ENCODE measurements at regions not wholly inside any gene's neighbourhood (a gene's known extent, or its start where the extent isn't known, plus 50 kb on each side); places are given as distances from the start of the nearest gene placed in this dataset.

GRCh38 chr10:16105082-16105481, 244.8 kb upstream of the MINDY3 start:
- WGBS (ENCODE audit: insufficient coverage, insufficient replicate concordance, low lambda C conversion rate, missing lambda C conversion rate): 57% methylated on average over 3 of the region's 3 CpGs

More at GRCh38 chr10:16105082-16105481, 244.8 kb upstream of the MINDY3 start:
- in situ Hi-C loops (cut with MboI) (no loop called here), intact Hi-C loops (cut with micrococcal nuclease; ENCODE audit: unreplicated experiment) (no loop called here)
- no peak overlapping the region for H3K4me3 ChIP-seq
- H3K27ac ChIP-seq (ENCODE audit: control insufficient read depth, insufficient read depth): no peak overlapping the region
- H4K20me1 ChIP-seq (ENCODE audit: control insufficient read depth, insufficient read depth): no peaks in the 10 kb centered on the region
- H3K4me1 ChIP-seq (ENCODE audit: control insufficient read depth, insufficient read depth, low read length): no peaks in the 10 kb centered on the region
- ATAC-seq (no peak), DNase-seq (ENCODE audit: low read depth, low spot score) (no peak), FAIRE-seq (no peak)
- no peaks in the 10 kb centered on the region for H3K79me2 ChIP-seq (ENCODE audit: control insufficient read depth, insufficient read depth, low read length)
- TF ChIP-seq ETV6 (conservative IDR thresholded peaks at IDR 0.05 in 1 of 2, IDR thresholded peaks at IDR 0.05 in 1 of 2; ENCODE audit: borderline replicate concordance in 1 of 2, low read depth in 1 of 2) (no peak), SUPT20H (IDR thresholded peaks at IDR 0.05; ENCODE audit: borderline replicate concordance, control insufficient read depth, low read depth, low read length) (no peak), RCOR1 (conservative IDR thresholded peaks at IDR 0.05; ENCODE audit: low read depth, low read length) (no peak), GATAD2B (conservative IDR thresholded peaks at IDR 0.05; ENCODE audit: low read depth) (no peak), CBX3 (IDR thresholded peaks at IDR 0.05; ENCODE audit: borderline replicate concordance, low read depth) (no peak), CBFB (IDR thresholded peaks at IDR 0.05; ENCODE audit: low read depth) (no peak)
- TF ChIP-seq, protein P1, sequence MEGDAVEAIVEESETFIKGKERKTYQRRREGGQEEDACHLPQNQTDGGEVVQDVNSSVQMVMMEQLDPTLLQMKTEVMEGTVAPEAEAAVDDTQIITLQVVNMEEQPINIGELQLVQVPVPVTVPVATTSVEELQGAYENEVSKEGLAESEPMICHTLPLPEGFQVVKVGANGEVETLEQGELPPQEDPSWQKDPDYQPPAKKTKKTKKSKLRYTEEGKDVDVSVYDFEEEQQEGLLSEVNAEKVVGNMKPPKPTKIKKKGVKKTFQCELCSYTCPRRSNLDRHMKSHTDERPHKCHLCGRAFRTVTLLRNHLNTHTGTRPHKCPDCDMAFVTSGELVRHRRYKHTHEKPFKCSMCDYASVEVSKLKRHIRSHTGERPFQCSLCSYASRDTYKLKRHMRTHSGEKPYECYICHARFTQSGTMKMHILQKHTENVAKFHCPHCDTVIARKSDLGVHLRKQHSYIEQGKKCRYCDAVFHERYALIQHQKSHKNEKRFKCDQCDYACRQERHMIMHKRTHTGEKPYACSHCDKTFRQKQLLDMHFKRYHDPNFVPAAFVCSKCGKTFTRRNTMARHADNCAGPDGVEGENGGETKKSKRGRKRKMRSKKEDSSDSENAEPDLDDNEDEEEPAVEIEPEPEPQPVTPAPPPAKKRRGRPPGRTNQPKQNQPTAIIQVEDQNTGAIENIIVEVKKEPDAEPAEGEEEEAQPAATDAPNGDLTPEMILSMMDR (IDR thresholded peaks at IDR 0.05 in 2 of 3, conservative IDR thresholded peaks at IDR 0.05 in 1 of 3; ENCODE audit: control insufficient read depth in 2 of 3, extremely low read depth in 1 of 3, insufficient read depth in 1 of 3, low read depth in 3 of 3, low read length in 3 of 3): no peak
- no peaks in the 10 kb centered on the region for H3K36me3 ChIP-seq (ENCODE audit: control insufficient read depth in 2 of 2, insufficient read depth in 2 of 2, low read length in 1 of 2)
- ChIA-PET SMC1A (ENCODE audit: uncharacterized antibody, unreplicated experiment) (no interaction called here), CTCF (interaction anchor here (1.2 kb wide), 1 partner anchor 9 kb away, joined by 4 read pairs; no protein-coding TSS in a partner anchor), POLR2A (no interaction called here), RAD21 (ENCODE audit: unreplicated experiment) (no interaction called here)
- H3K9ac ChIP-seq (ENCODE audit: control insufficient read depth, insufficient read depth, low read length): no peak overlapping the region
- no TSS peak for BruUV-seq (replicated peaks)
- H3K4me2 ChIP-seq (ENCODE audit: control insufficient read depth, insufficient read depth): no peak overlapping the region
- H2AFZ ChIP-seq (ENCODE audit: control insufficient read depth, low read depth, low read length): no peak overlapping the region
- no peaks in the 10 kb centered on the region for H3K27me3 ChIP-seq (replicated peaks in 1 of 2; ENCODE audit: control insufficient read depth in 2 of 2, insufficient read depth in 2 of 2, low read length in 1 of 2)
- H3K9me3 ChIP-seq (replicated peaks; ENCODE audit: control insufficient read depth, insufficient read depth, low read length): no peaks in the 10 kb centered on the region

Measured in GM12878 (cell line).